RPMI8226 (cell line): ENCODE measurements at regions not wholly inside any gene's neighbourhood (a gene's known extent, or its start where the extent isn't known, plus 50 kb on each side); places are given as distances from the start of the nearest gene placed in this dataset.

Source experiments
- DNase-seq: peaks from one replicate; pipeline ENCODE4 v3.0.0-alpha.2; 2015

DNA sequence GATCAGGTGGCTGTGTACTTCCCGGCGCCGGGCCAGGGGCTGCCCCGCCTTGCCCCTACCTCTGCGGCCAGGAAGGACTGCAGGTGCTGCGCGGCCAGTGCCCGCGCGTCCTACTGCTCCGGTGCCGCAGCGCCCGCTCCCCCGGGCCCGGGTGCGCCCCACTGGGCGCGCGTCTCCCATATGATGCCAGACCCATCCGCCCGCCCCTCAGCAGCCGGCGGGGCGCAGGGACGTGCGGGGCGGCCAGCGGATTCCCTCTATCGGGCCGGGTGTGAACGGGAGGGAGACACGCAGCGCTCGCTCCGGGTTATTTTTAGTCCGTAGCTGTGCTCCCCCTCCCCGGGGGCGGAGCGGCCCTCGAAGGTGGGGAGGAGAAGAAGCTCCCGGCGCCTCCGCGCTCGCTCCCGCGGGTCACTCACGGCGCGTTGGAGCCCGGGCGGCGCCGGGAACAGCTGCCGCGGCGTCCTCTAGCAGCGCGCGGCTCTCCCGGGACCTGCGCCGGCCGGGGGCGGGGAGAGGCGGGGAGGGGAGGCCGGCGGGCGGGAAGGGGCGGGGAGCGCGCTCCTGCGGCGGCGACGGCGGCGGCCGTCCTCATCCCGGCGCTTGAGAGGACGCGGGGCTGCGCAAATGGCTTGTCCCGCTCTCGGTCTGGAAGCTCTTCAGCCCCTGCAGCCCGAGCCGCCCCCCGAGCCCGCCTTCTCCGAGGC is 103.6 kb downstream of the UCHL1 start:
- DNase-seq = peak; percentile 33

DNA sequence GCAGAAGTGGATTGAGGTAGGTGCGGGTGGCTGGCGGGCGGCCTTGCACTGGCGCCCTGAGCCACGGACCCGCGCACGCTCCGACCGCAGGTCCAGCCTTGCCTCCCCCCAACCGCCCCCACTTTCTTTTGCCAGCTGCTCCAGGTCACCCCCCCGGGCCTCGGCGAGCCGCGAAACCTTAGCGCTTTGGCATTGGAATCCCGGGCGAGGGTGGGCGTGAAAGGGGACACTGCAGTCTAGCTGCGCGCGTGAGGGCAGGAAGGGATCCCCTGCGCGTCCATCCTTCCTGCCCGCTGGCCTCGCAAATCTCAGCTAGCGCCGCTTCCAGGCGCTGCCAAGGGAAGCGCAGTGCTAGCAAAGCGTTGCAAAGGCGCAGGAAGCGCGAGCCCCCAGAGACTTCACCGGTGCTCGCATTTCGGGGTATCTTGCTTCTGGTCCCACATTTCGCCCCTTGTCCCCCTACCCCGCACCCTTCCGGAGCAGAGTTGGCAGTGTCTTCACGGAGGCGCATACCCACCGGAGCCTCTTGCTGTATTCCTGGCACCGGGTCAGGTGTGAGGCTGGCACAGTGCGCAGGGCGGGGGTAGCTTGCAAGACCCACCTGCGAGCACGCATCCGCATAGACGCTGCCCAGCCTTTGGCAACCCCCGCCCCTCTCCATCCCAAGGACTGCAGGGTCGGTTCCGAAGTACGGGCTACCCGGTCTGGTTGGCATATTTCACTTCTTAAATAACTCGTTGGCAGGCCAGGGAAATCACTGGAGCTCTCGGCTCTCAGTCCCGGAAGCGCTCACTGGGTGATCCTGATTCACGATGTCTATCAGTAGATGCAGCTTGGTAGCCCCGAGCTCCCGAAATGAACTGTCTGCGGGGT is 104.4 kb downstream of the UCHL1 start:
- DNase-seq = no peak

DNA sequence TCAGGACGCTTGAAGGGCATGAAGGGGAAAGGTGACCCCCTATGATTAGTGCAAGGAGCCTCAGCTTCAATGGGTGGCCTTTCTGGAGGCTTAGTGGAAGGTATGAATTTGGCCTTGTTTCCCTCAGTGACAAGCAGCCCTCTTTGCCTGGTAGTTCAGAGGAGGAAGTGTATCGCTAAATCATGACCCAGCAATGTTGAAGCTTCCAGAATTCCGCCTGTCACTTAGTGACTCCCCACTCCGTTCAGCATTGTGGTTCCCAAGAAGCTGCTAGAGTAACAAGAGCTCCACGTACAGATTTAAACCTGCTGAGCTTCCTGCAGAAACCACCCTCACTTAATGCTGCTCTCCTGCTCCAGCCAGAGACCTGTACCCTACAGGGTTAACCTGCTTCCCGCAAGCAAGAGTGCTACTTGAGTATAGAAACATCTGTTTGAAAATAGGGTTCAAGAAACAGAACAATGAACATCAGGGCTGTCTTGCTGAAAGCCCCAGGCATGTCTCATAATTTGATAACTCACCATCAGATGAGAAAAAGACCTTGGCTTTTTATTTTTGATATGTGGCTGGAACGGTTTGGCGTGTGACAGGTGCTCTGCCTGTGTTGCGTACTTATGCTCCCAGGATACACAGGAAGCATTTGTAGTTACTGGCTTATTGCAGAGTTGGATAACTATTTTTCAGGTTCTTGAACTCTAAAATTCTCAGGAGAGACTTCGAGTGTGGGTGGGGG is 105.2 kb downstream of the UCHL1 start:
- DNase-seq = no peak

DNA sequence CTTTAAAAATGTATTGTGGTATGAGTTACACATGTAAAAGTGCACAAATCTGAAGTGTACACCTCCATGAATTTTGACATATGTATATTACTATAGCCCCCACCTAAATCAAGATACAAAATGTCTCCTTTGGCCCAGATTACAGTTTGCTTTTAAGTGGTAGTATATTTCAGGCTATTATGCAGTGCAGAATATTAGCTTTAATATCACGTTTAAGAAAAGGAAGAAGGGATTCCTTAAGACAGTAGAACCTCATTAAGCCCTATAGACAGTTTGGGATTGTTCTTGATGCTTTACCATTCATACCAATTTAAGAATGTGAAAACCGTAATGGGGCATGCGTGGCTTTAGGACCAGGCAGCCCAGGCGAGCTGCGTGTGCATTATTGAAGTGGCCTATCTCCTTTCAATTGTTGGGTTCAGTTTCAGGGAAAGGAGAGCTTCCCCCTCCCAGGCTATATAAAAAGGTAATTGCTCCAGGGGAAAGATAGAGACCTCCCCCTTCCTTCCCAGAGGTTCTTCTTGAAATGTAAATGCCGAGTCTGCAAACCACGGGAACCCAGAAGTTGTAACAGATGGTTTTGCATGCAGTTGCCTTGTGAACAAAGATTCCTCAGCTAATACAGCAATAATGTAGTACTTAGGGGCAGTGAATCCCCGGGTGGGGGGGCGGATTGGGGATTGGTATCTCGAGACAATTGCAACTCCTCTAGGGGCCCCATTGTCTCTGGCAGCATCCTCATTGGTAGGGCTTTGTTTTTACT is 106.1 kb downstream of the UCHL1 start:
- no peak for DNase-seq

DNA sequence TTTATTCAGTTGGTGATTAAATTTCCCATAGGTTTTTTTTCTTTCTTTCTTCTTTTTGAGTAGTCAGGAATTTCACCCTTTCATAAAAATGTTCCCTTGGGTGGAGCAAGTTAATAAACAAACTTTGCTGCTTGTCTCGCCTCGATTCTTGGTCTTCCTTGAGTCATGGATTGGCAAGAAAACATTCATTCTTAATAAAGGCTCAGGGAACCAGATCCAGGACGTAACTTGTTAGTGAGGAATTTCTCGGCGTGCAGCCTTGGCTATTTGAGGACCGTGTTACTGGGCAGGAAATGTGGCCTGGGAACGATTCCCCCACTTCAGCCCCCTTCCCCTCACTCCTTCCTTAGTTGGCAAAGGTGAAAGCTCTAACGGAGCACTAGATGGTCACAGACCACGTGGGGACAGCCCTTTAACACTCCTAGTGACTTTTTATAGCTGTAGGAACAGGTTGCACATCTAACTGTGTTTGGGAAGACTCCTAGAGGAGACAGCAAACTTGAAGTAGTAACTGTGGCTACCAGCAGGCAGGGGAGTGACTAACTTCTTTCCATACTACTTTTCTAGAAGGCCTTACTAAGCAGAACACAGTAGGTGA is 106.8 kb downstream of the UCHL1 start:
- no peak for DNase-seq

DNA sequence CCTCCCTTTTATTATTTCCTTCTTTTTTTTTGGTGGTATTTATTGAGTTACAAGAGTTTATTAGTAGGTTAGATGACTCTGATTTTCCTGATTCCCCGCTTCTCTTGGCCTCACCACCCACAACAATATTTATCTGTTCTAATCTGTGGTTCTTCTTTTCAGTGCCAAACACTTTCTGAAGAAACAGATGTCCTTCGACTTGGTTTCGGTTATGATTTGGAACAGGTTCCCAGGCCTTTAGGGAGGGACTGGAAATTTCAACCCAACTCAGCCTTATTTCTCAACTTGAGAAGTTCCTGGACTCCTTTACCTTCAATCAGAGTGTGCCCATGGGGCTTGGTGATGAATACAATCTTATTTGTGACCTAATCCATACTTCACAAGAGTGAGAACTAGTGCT is 108.1 kb downstream of the UCHL1 start:
- DNase-seq = no peak

DNA sequence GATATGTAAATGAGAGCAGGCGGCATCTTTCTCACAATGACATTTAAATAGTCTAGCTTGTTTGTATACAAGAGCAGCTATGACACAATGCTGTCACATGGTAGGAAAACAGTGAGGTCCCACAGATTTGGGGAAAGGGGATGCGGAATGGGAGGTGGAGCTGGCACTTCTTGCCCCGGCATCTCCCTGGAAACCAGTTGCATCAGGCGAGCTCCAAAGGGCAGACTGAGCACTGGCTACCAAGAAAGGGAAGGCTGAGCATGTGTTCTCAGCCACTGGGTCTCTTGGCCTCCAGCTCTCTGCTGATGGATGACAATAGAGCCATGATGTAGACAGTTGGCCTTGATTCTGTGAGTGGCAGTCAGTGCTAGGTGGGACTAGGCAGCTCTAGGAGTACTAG is 109.0 kb downstream of the UCHL1 start:
- no peak for DNase-seq

DNA sequence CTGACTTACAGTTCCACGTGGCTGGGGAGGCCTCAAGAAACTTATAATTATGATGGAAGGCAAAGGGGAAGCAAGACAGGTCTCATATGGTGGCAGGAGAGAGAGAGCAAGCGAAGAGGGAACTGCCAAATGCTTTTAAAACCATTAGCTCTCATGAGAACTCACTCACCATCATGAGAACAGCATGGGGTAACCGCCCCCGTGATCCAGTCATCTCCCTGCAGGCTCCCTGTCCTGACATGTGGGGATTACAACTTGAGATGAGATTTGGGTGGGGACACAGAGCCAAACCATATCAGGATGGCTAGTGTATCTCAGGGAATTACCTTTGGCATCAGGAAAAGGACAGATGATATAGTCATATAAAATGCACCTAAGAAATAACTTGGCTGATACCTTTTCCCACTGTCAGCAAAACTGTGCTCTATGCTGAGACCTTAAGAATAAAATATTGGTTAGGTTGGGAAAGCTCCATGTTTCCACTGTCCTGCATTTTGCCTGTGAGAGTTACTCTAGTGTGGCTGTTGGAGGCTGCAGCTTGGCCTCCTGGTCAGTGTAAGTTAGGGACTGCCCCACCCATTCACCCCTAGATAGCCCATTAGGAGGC is 110.3 kb downstream of the UCHL1 start:
- DNase-seq = no peak

DNA sequence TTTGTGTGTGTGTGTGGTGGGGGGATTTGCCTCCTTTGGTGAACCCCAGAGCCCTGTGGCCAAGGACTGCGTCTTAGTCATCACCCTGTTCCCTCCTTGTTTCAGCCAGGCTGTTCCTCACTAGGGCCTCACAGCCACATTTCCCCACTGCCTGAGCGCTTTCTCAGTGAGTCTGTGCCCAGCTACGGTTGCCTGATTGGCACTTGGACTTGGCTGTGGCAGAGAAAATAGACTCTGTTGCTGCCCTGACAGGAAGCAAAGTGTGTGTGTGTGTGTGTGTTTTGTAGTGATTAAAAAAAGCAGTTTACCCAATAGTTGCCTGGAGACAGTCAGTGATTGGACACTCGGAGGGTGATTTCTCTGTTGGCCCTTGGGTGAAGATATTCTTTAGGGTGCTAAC is 113.0 kb downstream of the UCHL1 start:
- no peak for DNase-seq

DNA sequence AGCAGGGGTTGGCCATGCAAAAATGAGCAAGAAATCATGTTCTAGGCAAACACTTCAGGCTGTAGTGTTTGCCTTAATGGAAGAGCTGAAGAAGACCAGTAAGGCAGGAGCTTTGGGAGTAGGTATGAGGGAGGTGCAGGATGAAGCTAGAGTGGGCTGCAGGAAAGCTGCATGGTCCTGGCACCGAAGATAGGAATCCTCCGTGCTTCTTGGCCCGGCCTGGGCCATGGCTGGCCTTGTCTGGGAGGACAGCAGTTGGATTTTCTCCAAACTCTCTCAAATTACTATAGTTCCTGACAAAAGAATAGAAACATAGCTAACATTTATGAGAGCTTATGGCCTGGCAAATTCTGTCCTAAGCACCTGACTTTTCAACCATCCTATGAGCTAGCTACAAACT is 116.5 kb downstream of the UCHL1 start:
- DNase-seq = no peak

DNA sequence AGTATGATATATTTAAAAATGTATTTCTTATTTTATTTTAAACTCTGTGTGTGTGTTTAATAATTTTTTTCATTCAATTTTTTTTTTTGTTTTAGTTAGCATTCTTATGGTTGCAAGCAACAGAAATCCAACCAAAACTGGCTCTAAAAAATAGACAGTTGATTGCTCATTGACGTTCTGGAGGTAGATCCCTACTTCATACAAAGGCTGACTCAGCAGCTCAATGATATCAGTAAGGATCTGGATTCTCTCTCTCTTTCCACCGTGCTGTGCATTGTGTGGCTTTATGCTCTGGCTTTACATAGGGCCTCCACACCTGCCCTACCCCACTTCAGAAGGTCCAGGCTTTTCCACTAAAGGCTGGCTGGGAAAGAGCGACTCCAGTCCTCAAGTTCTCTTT is 117.8 kb downstream of the UCHL1 start:
- DNase-seq = no peak

DNA sequence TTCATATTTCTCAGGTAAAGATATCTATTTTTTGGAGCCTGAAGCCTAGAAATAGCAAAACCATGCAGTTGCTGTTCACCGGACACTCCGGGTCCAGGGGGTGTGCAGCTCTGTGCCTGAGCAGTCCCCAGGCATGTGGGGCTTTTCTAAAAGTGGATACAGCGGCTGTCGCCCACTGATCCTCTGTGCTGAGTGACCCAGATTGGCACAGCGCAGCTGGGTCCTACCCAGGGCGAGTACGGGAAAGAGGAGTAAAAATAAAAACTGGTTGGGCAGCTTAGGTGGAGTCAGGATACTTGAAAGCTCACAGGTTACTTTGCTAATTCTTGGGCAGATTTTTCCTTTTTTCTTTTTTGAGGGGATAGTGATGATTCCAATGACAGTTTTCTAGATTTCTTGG is 118.8 kb downstream of the UCHL1 start:
- no peak for DNase-seq

DNA sequence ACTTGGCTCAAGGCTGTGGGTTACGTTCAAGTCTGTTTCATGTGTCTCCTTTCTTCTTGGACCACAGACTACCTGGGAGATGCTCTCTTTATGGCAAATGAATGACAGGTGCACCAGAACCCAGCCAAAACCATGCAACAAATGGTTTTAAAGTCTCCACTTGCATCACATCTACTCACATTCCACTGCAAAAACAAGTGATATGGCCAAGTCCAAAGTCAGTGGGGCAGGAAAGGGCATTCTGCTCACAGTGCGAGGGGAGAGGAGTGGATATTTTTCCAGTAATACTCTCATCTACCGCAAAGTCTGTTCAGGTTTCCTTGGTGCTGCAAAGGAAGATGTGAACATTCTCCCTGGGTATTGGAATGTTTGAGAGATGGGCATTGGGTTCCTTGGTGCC is 120.5 kb downstream of the UCHL1 start:
- no peak for DNase-seq

DNA sequence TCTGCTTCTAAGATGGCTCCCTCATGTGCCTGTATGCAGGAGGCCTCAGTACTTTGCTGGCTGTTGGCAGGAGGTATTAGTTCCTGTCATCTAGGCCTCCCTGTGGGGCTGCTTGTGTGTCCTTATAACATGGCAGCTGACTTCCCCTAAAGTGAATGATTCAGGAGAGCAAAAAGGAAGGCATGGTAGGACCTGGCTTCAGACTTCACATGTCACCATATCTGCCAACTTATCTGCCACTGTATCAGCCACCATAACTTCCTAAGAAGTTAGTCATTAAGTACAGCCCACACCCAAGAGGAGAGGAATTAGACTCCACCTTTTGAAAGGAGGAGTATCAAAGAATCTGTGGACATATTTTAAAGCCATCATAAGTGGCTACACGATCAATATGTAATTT is 122.5 kb downstream of the UCHL1 start:
- no peak for DNase-seq

DNA sequence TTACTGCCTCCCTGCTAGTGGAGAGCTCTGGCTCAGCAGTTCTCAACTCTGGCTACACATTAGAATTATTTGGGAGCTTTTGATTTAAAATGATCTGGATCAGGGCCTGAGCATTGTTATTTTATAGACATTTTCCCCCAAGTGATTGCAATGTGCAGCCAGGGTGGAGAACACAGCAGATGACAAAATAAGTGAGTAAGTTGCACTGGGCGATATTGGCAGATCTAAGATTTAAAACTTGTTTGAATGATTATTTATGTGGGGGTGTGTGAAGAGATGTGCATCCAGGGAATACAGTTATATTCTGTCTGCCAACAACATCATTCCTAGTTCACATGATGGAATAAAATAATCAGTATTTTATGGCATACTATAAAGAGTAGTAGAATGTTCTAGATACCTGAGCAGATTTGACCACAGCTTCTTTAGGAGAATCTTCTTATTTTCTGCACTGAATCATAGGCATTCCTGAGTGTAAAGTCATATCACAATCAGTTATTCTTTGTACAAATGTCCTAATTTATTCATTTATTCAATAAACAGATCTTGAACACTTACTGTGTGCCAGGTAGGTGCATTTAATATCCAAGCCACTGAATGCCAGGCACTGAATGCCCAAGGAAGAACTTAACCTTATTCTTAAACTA is 123.9 kb downstream of the UCHL1 start:
- no peak for DNase-seq

DNA sequence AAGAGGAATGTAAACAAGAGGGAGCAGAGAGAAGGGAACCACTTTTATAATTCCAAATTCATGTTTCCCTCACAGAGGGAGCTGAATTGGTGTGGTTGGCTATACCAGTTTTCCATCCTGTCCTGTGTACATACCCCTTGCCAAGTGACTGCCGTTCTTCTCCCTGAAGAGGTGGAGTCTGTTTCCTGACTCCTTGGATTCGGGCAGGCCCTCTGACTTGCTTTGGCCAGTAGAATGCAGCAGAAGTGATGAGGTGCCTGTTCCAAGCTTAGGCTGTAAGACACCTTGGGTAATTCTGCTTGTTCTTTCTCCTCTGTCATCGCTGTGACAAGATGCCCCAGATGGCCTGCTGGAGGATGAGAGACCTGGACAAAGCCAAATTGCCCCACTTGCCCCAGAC is 124.7 kb downstream of the UCHL1 start:
- DNase-seq = no peak

DNA sequence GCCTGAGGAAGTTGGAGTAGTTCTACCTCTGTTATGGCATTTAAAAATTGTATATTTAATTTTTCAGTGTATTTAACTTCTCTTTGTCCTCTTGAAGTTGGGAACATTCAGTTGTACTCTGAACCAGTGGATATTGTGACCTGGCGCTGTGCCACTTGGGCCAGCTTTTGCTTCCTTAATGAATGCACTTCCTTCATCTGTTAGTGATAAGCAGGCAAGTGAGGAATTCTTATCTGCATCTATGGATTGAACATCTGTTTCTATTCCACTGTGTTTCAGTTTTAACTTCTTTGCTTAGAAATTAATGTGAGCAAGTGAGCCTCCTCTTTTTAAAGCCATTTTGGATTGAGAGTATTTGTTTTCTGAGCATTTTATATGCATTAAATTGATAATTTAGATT is 128.3 kb downstream of the UCHL1 start:
- DNase-seq = no peak

DNA sequence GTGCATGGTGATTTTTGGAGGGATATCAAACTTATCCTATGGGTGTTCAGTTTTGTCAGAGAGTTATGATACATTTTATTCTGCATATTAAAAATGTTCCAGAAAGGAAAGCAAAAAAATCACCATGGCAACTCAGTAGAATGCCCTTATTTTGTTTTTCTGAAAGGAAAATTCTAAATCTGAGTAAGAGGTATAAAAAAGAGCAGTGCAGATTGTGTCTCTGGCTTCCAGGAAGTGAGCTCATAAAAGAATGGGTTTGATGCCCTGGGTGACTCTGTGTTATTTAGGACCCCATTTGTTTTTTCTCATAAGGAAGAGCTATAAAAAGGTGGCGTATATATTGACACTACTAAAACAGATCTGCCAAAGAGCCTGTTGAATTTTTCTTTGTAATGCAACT is 128.8 kb downstream of the UCHL1 start:
- DNase-seq = no peak

DNA sequence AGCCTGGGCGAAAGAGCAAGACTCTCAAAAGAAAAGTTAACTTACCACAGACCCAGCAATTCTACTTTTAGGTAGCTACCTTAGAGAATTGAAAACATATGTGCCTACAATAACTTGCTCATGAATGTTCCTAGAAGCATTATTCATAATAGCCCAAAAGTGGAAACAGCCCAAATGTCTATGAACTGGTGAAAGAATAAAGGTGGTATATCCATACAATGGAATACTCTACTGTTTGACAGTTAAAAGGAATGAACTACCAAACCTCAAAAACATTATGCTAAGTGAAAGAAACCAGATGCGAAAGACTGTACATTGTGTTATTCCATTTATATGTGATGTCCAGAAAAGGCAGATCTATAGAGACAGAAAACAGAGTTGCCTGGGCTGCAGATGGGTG is 131.4 kb downstream of the UCHL1 start:
- no peak for DNase-seq

DNA sequence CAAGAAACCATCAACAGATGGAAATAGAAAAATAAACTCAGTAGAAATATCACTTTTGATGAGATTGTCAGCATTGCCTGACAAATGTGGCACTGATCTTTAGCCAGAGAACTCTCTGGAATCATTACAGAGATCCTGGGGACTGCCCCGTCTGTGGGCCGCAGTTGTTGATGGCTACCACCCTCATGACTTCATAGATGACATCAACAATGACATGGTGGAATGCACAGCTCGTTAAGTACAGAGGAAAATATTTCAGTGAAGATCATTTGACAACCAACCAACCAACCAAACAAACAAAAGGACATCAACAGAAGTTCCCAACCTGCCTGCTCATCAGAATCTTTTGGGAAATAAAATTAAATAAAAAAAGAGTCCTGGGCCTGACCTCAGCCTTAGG is 132.6 kb downstream of the UCHL1 start:
- no peak for DNase-seq

DNA sequence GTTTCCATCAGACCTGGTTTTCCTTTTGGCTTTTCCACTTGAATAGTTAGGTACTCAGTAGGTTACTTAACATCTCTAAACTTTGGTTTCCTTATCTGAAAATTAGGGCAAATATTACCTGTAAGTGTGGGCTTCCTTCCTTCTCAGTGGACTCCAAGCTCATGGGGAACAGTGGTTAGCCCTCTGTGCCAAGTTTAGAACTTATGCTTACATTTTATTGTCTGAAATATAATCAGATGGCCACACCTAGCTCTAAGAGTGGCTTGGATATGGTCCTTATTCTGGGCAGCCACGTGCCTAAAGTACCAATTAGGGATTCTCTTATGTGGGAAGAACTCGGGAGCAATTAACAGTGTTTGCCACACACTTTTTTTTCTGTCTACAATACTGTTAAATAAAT is 133.9 kb downstream of the UCHL1 start:
- no peak for DNase-seq

DNA sequence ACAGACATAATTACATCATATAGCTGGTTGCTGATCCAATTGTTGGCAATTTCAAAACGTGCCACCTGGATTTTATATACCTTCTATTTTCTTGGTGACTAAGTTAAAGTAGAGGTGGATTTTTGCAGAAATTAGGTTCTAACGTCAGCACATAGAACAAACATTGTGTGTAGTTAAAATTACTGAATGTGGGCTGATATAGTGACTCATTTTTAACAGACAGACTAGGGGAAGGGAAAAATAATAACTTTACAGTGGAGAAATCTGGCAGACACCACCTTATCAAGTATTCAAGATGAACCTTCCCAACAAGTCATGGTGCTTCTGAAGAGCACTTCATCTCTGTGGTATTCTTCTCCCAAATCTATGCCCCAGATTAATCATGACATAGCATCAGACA is 134.5 kb downstream of the UCHL1 start:
- no peak for DNase-seq
